Ascending aorta (tissue), 2 donors: ENCODE measurements at regions not wholly inside any gene's neighbourhood (a gene's known extent, or its start where the extent isn't known, plus 50 kb on each side); places are given as distances from the start of the nearest gene placed in this dataset.
A peak's percentile ranks its signal among the peaks of the same experiment; 100 is the strongest.

Experiments used
- DNase-seq, 2 donors: peaks; one replicate each; pipeline ENCODE4 v3.0.0-alpha.2; 2019; ENCODE audit warnings: low spot score in 2 of 2
- H3K27ac ChIP-seq, 2 donors: fragments of 200-600 bp; sonication (generic); one replicate each; pipeline ENCODE4 v1.5.1; 2016 to 2017; ENCODE audit warnings: mild to moderate bottlenecking in 1 of 2
- H3K27me3 ChIP-seq: fragments of 200-600 bp; sonication (generic); one replicate; pipeline ENCODE4 v1.5.1; 2017
- H3K36me3 ChIP-seq, 2 donors: fragments of 200-600 bp; sonication (generic); one replicate each; pipeline ENCODE4 v1.5.1; 2016
- H3K4me1 ChIP-seq, 2 donors: fragments of 200-600 bp; sonication (generic); one replicate each; pipeline ENCODE4 v1.5.1; 2016 to 2017; ENCODE audit warnings: mild to moderate bottlenecking in 1 of 2
- H3K4me3 ChIP-seq, 2 donors: fragments of 200-600 bp; sonication (generic); one replicate each; pipeline ENCODE4 v1.5.1; 2016 to 2017; ENCODE audit warnings: mild to moderate bottlenecking in 1 of 2
- H3K9me3 ChIP-seq, 2 donors: fragments of 200-600 bp; sonication (generic); one replicate each; pipeline ENCODE4 v1.5.1; 2016
- CTCF ChIP-seq, 3 experiments: fragments of 200-600 bp in 2 of 3; fragments of 450-650 bp in 1 of 3; sonication (generic) in 2 of 3; IDR thresholded peaks; one replicate each; pipeline ENCODE4 v1.5.1; 2016 to 2019; ENCODE audit warnings: antibody characterized with exemption in 3 of 3, mild to moderate bottlenecking in 1 of 3, moderate library complexity in 1 of 3
- intact Hi-C: fragments of 100-400 bp; cut with DNase I; formaldehyde crosslinking; loops from one replicate; pipeline ENCODE4 v1.15.1; 2023

GRCh38 chr16:65336160-65336559, 214.3 kb upstream of the CDH11 start:
- Histone ChIP-seq H3K4me1 (no peaks in the 10 kb centered on the region), H3K27me3 (no peaks in the 10 kb centered on the region), H3K9me3 (no peaks in the 10 kb centered on the region), H3K4me3 (no peak overlapping the region), H3K36me3 (no peaks in the 10 kb centered on the region), H3K27ac (no peak overlapping the region)
- no peak for TF ChIP-seq CTCF (IDR thresholded peaks at IDR 0.05)
- DNase-seq, result no peak
- intact Hi-C loops, result no loop called here

DNA sequence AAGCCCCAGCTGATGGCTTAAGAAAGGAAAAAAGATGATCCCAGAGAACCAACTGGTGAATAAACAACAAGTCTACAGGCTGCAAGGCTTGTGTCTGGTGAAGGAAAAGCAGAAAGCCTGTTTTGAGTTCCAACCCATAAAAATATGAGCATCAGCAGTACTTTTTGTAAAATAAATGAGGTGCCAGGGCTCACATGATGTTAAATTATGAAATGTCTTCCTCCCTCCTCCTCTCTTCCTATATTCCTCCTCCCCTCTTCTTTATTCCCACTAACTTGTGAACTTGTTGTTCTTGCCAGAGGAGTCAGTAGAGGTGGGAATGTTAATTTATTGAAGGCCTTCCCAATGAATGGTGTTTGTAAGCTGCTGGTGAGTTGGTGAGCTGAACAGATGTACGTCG, 212.2 kb upstream of the CDH11 start:
- intact Hi-C loops, result no loop called here
- H3K27me3 ChIP-seq, result no peaks in the 10 kb centered on the region
- no peak for DNase-seq
- H3K36me3 ChIP-seq, result no peaks in the 10 kb centered on the region
- no peak overlapping the region for H3K27ac ChIP-seq
- H3K4me1 ChIP-seq, result no peaks in the 10 kb centered on the region
- no peak for TF ChIP-seq CTCF (IDR thresholded peaks at IDR 0.05)
- H3K9me3 ChIP-seq, result no peaks in the 10 kb centered on the region
- no peak overlapping the region for H3K4me3 ChIP-seq

- Histone ChIP-seq H3K27ac (peak overlapping the region in 1 of 2 donors; percentile 16), H3K36me3 (no peaks in the 10 kb centered on the region), H3K9me3 (no peaks in the 10 kb centered on the region), H3K27me3 (no peaks in the 10 kb centered on the region), H3K4me3 (no peak overlapping the region), H3K4me1 (no peaks in the 10 kb centered on the region)
- no peak for TF ChIP-seq CTCF (IDR thresholded peaks at IDR 0.05)
- no peak for DNase-seq
- intact Hi-C loops, result no loop called here
These were observed 211.4 kb upstream of the CDH11 start for GRCh38 chr16:65333283-65333682.

DNA sequence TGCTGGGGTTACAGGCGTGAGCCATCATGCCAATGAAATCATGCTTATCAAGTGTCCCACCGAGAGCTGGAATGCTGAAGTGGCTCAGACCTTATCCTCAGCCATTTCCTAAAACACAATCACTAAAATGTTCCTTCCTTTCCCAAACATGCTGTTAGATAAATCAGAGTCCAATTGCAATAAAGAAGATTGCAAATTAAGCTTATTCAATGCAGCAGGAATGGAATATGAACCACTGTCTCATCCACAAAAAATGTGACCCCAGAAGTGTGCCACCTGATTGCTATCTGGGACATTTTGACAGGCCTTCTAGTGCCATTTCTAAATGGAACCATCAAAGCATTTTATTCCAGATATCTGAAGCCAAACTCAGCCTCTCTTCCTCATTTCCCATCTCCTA, 205.5 kb upstream of the CDH11 start:
- Histone ChIP-seq H3K4me1 (no peaks in the 10 kb centered on the region), H3K36me3 (no peaks in the 10 kb centered on the region), H3K27me3 (no peaks in the 10 kb centered on the region), H3K9me3 (no peaks in the 10 kb centered on the region), H3K27ac (no peak overlapping the region), H3K4me3 (no peak overlapping the region)
- intact Hi-C loops, result no loop called here
- TF ChIP-seq CTCF (IDR thresholded peaks at IDR 0.05), result no peak
- DNase-seq, result no peak

DNA sequence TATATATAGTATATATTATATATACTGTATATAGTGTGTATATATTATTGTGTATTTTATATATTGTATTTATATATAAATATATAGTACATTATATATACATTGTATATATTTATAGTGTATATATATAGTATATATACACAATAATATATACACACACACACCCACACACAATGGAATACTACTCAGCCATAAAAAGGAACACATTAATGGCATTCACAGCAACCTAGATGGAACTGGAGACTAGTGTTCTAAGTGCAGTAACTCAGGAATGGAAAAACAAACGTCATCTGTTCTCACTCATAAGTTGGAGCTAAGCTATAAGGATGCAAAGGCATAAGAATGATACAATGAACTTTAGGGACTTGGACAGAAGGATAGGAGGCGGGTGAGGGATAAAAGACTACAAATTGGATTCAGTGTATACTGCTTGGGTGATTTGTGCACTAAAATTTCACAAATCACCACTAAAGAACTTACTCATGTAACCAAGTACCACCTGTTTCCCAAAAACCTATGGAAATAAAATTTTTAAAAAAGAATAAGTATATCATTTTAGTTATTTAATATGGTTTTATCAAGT, 201.9 kb upstream of the CDH11 start:
- H3K4me1 ChIP-seq, result no peaks in the 10 kb centered on the region
- H3K36me3 ChIP-seq, result no peaks in the 10 kb centered on the region
- H3K27ac ChIP-seq, result no peak overlapping the region
- no peaks in the 10 kb centered on the region for H3K27me3 ChIP-seq
- H3K9me3 ChIP-seq, result no peaks in the 10 kb centered on the region
- no peak overlapping the region for H3K4me3 ChIP-seq
- TF ChIP-seq CTCF (IDR thresholded peaks at IDR 0.05), result no peak
- no peak for DNase-seq
- intact Hi-C loops, result no loop called here
